Lower leg skin (tissue), 3 donors: ENCODE measurements at regions not wholly inside any gene's neighbourhood (a gene's known extent, or its start where the extent isn't known, plus 50 kb on each side); places are given as distances from the start of the nearest gene placed in this dataset.

Source experiments
- CTCF ChIP-seq, 3 donors: fragments of 450-650 bp; IDR thresholded peaks; one replicate each; pipeline ENCODE4 v1.5.1; 2016; ENCODE audit warnings: antibody characterized with exemption in 3 of 3, mild to moderate bottlenecking in 3 of 3, moderate library complexity in 2 of 3
- POLR2A ChIP-seq, 2 donors: fragments of 450-650 bp; IDR thresholded peaks; one replicate each; pipeline ENCODE4 v1.6.1; 2016 to 2017; ENCODE audit warnings: antibody characterized with exemption in 2 of 2, mild to moderate bottlenecking in 1 of 2, moderate library complexity in 1 of 2

- TF ChIP-seq CTCF (IDR thresholded peaks at IDR 0.05) (no peak), POLR2A (IDR thresholded peaks at IDR 0.05) (no peak)
These were observed 115.8 kb downstream of the INHBA start for GRCh38 chr7:41586931-41587640.
